ENCODE measurements at regions not wholly inside any gene's neighbourhood (a gene's known extent, or its start where the extent isn't known, plus 50 kb on each side); places are given as distances from the start of the nearest gene placed in this dataset.
"Not testable (repeated sequence)": the region's sequence is repeated elsewhere in the genome, so short reads cannot be mapped to it uniquely, and the experiment has no call there.

DNA sequence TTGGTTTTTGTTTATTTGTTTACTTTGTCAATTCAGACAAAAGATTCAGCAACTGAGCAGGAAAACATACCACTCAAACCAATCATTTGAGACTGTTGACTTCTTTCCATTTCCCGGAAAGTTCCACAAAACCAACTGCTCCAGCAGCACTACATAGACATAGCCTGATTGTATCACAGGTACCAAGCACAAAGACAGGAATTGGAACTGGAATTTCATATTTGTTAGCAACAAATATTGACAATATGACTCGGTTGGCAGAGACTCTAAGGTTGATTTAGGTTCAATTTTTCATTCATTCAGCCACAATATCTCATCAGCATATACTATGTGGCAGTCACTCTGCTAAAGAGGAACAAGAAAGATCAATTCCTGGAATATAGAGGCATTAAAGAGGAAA lies 364.0 kb downstream of the ZIC3 start:
- Histone ChIP-seq H3K27ac (no peak overlapping the region), H3K4me3 (ENCODE audit: low read depth, low read length) (no peak overlapping the region), H3K36me3 (ENCODE audit: control insufficient read depth, insufficient read depth, low read length) (no peaks in the 10 kb centered on the region)

DNA sequence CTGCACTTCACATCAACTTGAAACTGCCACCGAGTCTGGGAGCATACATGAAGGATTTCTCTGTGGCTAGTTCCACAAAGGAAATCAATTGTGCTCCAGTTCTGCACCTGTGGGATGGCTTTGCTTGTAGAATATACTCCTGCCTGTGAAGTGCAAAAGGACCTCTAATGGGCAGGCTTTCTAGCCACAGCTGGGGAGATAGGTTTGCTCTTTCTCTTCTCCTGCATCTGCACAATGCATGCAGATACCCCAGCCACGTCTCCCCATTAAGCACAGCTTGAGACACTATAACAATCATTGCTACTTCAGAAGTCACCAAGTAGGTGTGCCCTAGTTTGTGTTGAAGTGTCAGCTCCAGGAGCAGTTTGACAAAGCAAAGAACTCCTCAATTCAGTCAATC lies 364.6 kb downstream of the ZIC3 start:
- no peaks in the 10 kb centered on the region for H3K36me3 ChIP-seq (ENCODE audit: control insufficient read depth, insufficient read depth, low read length)
- H3K4me1 ChIP-seq: no peaks in the 10 kb centered on the region
- H2AFZ ChIP-seq: no peak overlapping the region
- no peak overlapping the region for H3K9ac ChIP-seq
- no peak overlapping the region for H3K4me3 ChIP-seq (ENCODE audit: low read depth, low read length)
- H3K27me3 ChIP-seq (ENCODE audit: control insufficient read depth, insufficient read depth, low read length): no peaks in the 10 kb centered on the region
- no peaks in the 10 kb centered on the region for H3K9me3 ChIP-seq (ENCODE audit: control insufficient read depth, low read length)
- H3K4me2 ChIP-seq (ENCODE audit: low read length): no peak overlapping the region
- H3K79me2 ChIP-seq: no peaks in the 10 kb centered on the region
- no peak overlapping the region for H3K27ac ChIP-seq
- TF ChIP-seq, protein P1, sequence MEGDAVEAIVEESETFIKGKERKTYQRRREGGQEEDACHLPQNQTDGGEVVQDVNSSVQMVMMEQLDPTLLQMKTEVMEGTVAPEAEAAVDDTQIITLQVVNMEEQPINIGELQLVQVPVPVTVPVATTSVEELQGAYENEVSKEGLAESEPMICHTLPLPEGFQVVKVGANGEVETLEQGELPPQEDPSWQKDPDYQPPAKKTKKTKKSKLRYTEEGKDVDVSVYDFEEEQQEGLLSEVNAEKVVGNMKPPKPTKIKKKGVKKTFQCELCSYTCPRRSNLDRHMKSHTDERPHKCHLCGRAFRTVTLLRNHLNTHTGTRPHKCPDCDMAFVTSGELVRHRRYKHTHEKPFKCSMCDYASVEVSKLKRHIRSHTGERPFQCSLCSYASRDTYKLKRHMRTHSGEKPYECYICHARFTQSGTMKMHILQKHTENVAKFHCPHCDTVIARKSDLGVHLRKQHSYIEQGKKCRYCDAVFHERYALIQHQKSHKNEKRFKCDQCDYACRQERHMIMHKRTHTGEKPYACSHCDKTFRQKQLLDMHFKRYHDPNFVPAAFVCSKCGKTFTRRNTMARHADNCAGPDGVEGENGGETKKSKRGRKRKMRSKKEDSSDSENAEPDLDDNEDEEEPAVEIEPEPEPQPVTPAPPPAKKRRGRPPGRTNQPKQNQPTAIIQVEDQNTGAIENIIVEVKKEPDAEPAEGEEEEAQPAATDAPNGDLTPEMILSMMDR (IDR thresholded peaks at IDR 0.05): no peak

More for the DNA sequence above, 364.0 kb downstream of the ZIC3 start:
- H3K27me3 ChIP-seq (ENCODE audit: control insufficient read depth, insufficient read depth, low read length): no peaks in the 10 kb centered on the region
- no peaks in the 10 kb centered on the region for H3K79me2 ChIP-seq
- H3K9ac ChIP-seq: no peak overlapping the region
- no peaks in the 10 kb centered on the region for H3K4me1 ChIP-seq
- TF ChIP-seq, protein P1 (IDR thresholded peaks at IDR 0.05): no peak
- no peaks in the 10 kb centered on the region for H3K9me3 ChIP-seq (ENCODE audit: control insufficient read depth, low read length)
- no peak overlapping the region for H3K4me2 ChIP-seq (ENCODE audit: low read length)
- H2AFZ ChIP-seq: no peak overlapping the region

DNA sequence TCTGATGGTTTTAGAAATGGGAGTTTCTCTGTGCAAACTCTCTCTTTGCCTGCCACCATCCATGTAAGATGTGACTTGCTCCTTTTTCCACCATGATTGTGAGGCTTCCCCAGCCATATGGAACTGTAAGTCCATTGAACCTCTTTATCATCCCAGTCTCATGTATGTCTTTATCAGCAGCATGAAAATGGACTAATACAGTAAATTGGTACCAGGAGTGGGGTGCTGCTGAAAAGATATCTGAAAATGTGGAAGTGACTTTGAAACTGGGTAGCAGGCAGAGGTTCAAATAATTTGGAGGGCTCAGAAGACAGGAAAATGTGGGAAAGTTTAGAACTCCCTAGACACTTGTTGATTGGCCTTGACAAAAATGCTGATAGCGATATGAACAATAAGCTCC lies 368.3 kb downstream of the ZIC3 start:
- not testable (repeated sequence) for H3K27me3 ChIP-seq (ENCODE audit: control insufficient read depth, insufficient read depth, low read length); H3K9ac ChIP-seq; H3K36me3 ChIP-seq (ENCODE audit: control insufficient read depth, insufficient read depth, low read length); H3K9me3 ChIP-seq (ENCODE audit: control insufficient read depth, low read length); H2AFZ ChIP-seq; H3K4me1 ChIP-seq; H3K27ac ChIP-seq; H3K79me2 ChIP-seq; H3K4me2 ChIP-seq (ENCODE audit: low read length); H3K4me3 ChIP-seq (ENCODE audit: low read depth, low read length)

DNA sequence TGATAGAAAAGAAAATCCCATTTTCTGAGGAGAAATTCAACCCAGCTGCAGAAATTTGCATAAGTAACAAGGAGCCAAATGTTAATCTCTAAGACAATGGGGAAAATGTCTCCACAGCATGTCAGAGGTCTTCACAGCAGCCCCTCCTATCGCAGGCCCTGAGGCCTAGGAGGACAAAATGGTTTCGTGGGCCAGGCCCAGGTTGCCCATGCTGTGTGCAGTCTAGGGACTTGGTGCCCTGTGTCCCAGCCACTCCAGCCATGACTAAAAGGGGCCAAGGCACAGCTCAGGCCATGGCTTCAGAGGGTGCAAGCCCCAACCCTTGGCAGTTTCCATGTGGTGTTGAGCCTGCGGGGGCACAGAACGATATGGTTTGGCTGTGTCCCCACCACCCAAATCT lies 369.0 kb downstream of the ZIC3 start:
- H3K4me2 ChIP-seq (ENCODE audit: low read length); H3K4me3 ChIP-seq (ENCODE audit: low read depth, low read length); H3K9ac ChIP-seq; H3K79me2 ChIP-seq; H3K27me3 ChIP-seq (ENCODE audit: control insufficient read depth, insufficient read depth, low read length); H3K4me1 ChIP-seq; H3K27ac ChIP-seq; H3K9me3 ChIP-seq (ENCODE audit: control insufficient read depth, low read length); H2AFZ ChIP-seq; H3K36me3 ChIP-seq (ENCODE audit: control insufficient read depth, insufficient read depth, low read length): not testable (repeated sequence)

DNA sequence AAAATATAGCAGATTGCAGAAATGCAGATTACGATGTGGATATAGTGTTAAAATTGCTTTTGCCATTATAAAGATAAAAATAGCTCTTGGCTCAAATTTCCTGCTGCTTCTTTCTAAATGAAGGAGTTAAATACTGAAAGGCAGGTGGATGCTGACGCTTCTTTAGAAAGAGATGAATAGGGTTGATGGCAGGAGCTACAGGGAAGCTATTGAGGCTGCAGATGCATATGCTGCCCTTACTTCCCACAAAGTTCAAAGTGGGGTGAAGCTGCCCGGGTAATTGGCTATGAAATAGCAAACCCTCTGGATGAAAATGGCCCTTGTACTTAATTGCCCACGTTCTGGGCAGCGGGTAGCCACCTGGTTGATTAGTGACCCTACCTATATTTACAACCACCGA lies 379.5 kb downstream of the ZIC3 start:
- Histone ChIP-seq H3K9me3 (ENCODE audit: control insufficient read depth, low read length) (no peaks in the 10 kb centered on the region), H3K4me3 (ENCODE audit: low read depth, low read length) (no peak overlapping the region), H3K27me3 (ENCODE audit: control insufficient read depth, insufficient read depth, low read length) (no peaks in the 10 kb centered on the region), H3K36me3 (ENCODE audit: control insufficient read depth, insufficient read depth, low read length) (no peaks in the 10 kb centered on the region), H3K9ac (no peak overlapping the region), H3K79me2 (no peaks in the 10 kb centered on the region), H3K4me2 (ENCODE audit: low read length) (no peak overlapping the region), H3K4me1 (no peaks in the 10 kb centered on the region), H3K27ac (no peak overlapping the region), H2AFZ (no peak overlapping the region)
- TF ChIP-seq, protein P1 (IDR thresholded peaks at IDR 0.05): no peak

DNA sequence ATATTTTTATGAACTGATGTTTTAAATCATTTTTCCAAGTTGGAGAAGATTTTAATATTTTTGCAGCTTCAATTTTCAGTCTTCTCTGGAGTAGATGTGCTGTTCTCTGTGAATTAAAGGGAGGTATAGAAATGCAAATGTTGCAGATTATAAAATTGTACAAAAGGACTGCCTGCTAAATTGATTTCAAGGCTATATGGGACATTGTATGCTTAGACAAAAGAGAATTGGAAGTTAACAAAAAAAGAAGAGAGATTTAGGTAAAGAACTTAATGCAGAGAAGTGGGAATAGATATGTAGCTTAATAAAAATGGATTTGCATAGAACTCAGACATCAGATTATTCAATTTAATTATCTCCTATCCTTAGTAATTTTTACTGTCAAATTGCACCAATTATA lies 403.3 kb downstream of the ZIC3 start:
- Histone ChIP-seq H3K27me3 (ENCODE audit: control insufficient read depth, insufficient read depth, low read length) (no peaks in the 10 kb centered on the region), H3K27ac (no peak overlapping the region), H3K9ac (no peak overlapping the region), H2AFZ (no peak overlapping the region), H3K79me2 (no peaks in the 10 kb centered on the region), H3K9me3 (ENCODE audit: control insufficient read depth, low read length) (no peaks in the 10 kb centered on the region), H3K4me2 (ENCODE audit: low read length) (no peak overlapping the region), H3K4me1 (no peaks in the 10 kb centered on the region), H3K4me3 (ENCODE audit: low read depth, low read length) (no peak overlapping the region), H3K36me3 (ENCODE audit: control insufficient read depth, insufficient read depth, low read length) (no peaks in the 10 kb centered on the region)
- TF ChIP-seq, protein P1 (IDR thresholded peaks at IDR 0.05): no peak

All from parathyroid adenoma (tissue), 2 donors.